ENCODE measurements at regions not wholly inside any gene's neighbourhood (a gene's known extent, or its start where the extent isn't known, plus 50 kb on each side); places are given as distances from the start of the nearest gene placed in this dataset.

- intact Hi-C loops (cut with DNase I), result no loop called here
- TF ChIP-seq CTCF (IDR thresholded peaks at IDR 0.05), result no peak
- Histone ChIP-seq H3K9me3 (no peaks in the 10 kb centered on the region), H3K27me3 (no peaks in the 10 kb centered on the region), H3K4me3 (no peak overlapping the region), H3K27ac (no peak overlapping the region), H3K4me1 (no peaks in the 10 kb centered on the region), H3K36me3 (no peaks in the 10 kb centered on the region)
- DNase-seq (ENCODE audit: low spot score in 2 of 2), result no peak
Measured at GRCh38 chr3:103977417-103977816, 1389.3 kb upstream of the ALCAM start.

DNA sequence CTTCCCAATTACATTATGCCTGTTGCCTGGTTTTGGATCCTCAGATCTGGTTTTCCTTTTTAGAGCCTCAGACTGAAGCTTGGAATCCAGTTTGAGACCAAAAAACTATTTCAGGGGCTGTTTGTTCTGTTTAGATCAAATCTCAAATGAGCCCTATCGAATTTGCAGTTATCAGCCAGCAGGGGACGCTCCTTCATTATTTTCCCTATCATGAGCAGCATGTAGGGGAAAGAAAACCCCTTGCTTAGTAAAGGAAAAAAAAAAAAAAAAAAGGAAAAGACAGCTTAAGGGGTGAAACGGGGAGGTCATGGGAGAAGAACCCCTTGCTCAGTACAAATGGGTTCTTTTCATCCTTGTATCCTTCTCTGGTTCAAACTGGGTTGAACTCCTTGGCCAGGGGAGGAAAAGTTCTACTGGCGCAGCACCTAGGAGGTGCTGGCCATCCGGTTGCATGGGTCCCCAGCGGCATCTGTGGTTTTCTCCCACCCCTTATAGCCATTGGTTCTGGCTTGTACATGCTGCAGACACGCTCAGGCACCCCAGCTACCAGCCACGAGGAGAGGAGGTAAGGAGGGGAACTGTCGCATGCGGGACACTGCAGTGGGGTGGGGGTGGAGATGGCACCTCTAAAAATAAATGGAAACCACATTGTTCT, 1375.1 kb upstream of the ALCAM start:
- Histone ChIP-seq H3K36me3 (no peaks in the 10 kb centered on the region), H3K9me3 (no peaks in the 10 kb centered on the region), H3K4me1 (no peaks in the 10 kb centered on the region), H3K27me3 (no peaks in the 10 kb centered on the region), H3K27ac (no peak overlapping the region), H3K4me3 (no peak overlapping the region)
- intact Hi-C loops (cut with DNase I), result no loop called here
- no peak for DNase-seq (ENCODE audit: low spot score in 2 of 2)
- no peak for TF ChIP-seq CTCF (IDR thresholded peaks at IDR 0.05)

DNA sequence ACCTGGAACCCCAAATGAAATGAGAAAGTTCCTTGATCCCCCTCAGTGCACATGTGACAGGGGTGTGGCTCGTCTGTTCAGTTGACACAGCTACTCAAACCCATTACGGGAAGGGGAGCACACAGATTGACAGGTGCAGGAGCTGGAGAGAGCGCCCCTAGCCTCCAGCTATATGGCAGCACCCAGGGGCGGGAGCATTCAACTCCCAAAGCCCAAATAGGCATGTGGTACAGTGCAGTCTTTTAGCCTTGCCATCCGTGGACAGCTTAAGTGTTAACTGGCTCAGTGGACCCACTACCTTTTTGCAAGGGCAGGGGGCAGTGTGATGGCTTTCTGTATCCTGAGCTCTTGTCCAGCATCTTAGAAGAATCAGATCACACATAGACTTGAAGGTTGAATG, 1374.2 kb upstream of the ALCAM start:
- Histone ChIP-seq H3K4me1 (no peaks in the 10 kb centered on the region), H3K27me3 (no peaks in the 10 kb centered on the region), H3K9me3 (no peaks in the 10 kb centered on the region), H3K36me3 (no peaks in the 10 kb centered on the region), H3K27ac (no peak overlapping the region), H3K4me3 (no peak overlapping the region)
- DNase-seq (ENCODE audit: low spot score in 2 of 2), result no peak
- intact Hi-C loops (cut with DNase I), result no loop called here
- TF ChIP-seq CTCF (IDR thresholded peaks at IDR 0.05), result no peak

DNA sequence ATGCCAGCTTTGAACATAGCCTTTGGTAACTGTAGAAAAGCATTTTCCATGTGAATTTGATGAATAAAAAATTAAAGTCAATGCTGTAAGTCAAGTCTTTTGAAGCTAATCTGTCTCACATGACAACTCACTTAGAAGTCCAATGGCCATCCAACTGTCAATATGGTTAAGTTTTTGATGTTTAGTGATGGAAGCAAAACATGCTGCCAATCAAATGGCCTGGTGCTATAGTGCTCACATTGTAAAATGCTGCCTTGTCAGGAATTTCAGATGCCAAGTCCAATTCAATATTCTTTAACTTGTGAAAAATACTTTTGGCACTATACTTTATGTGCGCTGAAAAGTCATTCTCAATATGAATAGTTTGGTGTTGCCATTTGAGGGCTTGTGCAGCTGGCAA, 1361.8 kb upstream of the ALCAM start:
- Histone ChIP-seq H3K27ac (no peak overlapping the region), H3K9me3 (no peaks in the 10 kb centered on the region), H3K4me3 (no peak overlapping the region), H3K27me3 (no peaks in the 10 kb centered on the region), H3K4me1 (no peaks in the 10 kb centered on the region), H3K36me3 (no peaks in the 10 kb centered on the region)
- no peak for DNase-seq (ENCODE audit: low spot score in 2 of 2)
- intact Hi-C loops (cut with DNase I), result no loop called here
- no peak for TF ChIP-seq CTCF (IDR thresholded peaks at IDR 0.05)

GRCh38 chr3:104005815-104006214, 1360.9 kb upstream of the ALCAM start:
- Histone ChIP-seq H3K27ac (no peak overlapping the region), H3K36me3 (no peaks in the 10 kb centered on the region), H3K4me3 (no peak overlapping the region), H3K27me3 (no peaks in the 10 kb centered on the region), H3K4me1 (no peaks in the 10 kb centered on the region), H3K9me3 (no peaks in the 10 kb centered on the region)
- TF ChIP-seq CTCF (IDR thresholded peaks at IDR 0.05), result no peak
- intact Hi-C loops (cut with DNase I), result no loop called here
- no peak for DNase-seq (ENCODE audit: low spot score in 2 of 2)

DNA sequence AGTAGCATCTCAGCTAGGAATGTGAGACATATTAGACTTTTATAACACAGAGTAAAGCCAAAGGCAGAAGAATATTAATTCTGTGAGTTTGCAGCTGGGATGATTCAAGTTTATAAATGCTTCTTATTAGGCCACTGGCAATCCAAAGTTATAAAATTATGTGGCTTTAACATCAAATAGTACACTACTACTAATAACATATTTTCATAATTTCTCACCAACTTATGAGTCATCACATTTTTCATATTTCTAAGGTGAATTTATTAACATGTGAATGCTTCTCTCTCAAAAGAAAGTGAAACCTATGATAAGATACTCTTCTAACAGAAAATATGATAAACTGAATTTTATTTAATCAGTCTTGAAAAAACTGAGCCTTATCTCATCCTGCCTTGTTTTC, 1348.2 kb upstream of the ALCAM start:
- H3K4me1 ChIP-seq, result no peaks in the 10 kb centered on the region
- H3K36me3 ChIP-seq, result no peaks in the 10 kb centered on the region
- DNase-seq (ENCODE audit: low spot score in 2 of 2), result no peak
- H3K4me3 ChIP-seq, result no peak overlapping the region
- H3K27ac ChIP-seq, result no peak overlapping the region
- no peak for TF ChIP-seq CTCF (IDR thresholded peaks at IDR 0.05)
- intact Hi-C loops (cut with DNase I), result no loop called here
- H3K9me3 ChIP-seq, result peaks cover 0 to 4% of the 10 kb centered on the region in 2 donors
- no peaks in the 10 kb centered on the region for H3K27me3 ChIP-seq

Data from ascending aorta (tissue), 2 donors.